ENCODE measurements at regions not wholly inside any gene's neighbourhood (a gene's known extent, or its start where the extent isn't known, plus 50 kb on each side); places are given as distances from the start of the nearest gene placed in this dataset.

GRCh38 chrX:39202641-39203040 lies 401.4 kb downstream of the MID1IP1 start:
- Histone ChIP-seq H3K4me3 (ENCODE audit: low read length) (no peak overlapping the region), H3K9me2 (ENCODE audit: insufficient read depth, low read length) (no peaks in the 10 kb centered on the region), H3K9me3 (ENCODE audit: low read length) (no peaks in the 10 kb centered on the region), H3K79me2 (replicated peaks; ENCODE audit: insufficient read depth, low read length) (no peaks in the 10 kb centered on the region), H3K36me3 (ENCODE audit: insufficient read depth, low read length) (no peaks in the 10 kb centered on the region), H3K9ac (ENCODE audit: low read length) (no peak overlapping the region), H2AFZ (ENCODE audit: low read depth, low read length) (no peak overlapping the region), H3F3A (ENCODE audit: insufficient read depth, low read length, poor library complexity, severe bottlenecking) (no peaks in the 10 kb centered on the region), H3K27me3 (ENCODE audit: insufficient read depth, low read depth, low read length) (no peaks in the 10 kb centered on the region), H4K20me1 (ENCODE audit: insufficient read depth) (no peaks in the 10 kb centered on the region), H3K4me2 (ENCODE audit: low read length) (no peak overlapping the region), H3K27ac (ENCODE audit: low read length) (no peak overlapping the region)
- no peak for TF ChIP-seq EP300 (conservative IDR thresholded peaks at IDR 0.05; ENCODE audit: poor library complexity, severe bottlenecking)
- TF ChIP-seq RAD21 (conservative IDR thresholded peaks at IDR 0.05): no peak
- no peak for TF ChIP-seq POLR2AphosphoS5 (IDR thresholded peaks at IDR 0.05)
- TF ChIP-seq CTCF (IDR thresholded peaks at IDR 0.05; ENCODE audit: poor library complexity, severe bottlenecking): no peak

GRCh38 chrX:39203427-39203826 lies 402.2 kb downstream of the MID1IP1 start:
- no peaks in the 10 kb centered on the region for H3K79me2 ChIP-seq (replicated peaks; ENCODE audit: insufficient read depth, low read length)
- TF ChIP-seq EZH2 (IDR thresholded peaks at IDR 0.05; ENCODE audit: borderline replicate concordance, insufficient read depth, low read length, poor library complexity, severe bottlenecking) (no peak), CTCF (IDR thresholded peaks at IDR 0.05; ENCODE audit: poor library complexity, severe bottlenecking) (no peak), POLR2AphosphoS5 (IDR thresholded peaks at IDR 0.05) (no peak), EP300 (conservative IDR thresholded peaks at IDR 0.05; ENCODE audit: poor library complexity, severe bottlenecking) (no peak), SMC3 (conservative IDR thresholded peaks at IDR 0.05; ENCODE audit: poor library complexity) (no peak), MXI1 (conservative IDR thresholded peaks at IDR 0.05; ENCODE audit: poor library complexity, severe bottlenecking) (no peak), REST (IDR thresholded peaks at IDR 0.05; ENCODE audit: borderline replicate concordance) (no peak), RAD21 (conservative IDR thresholded peaks at IDR 0.05) (no peak), TAF1 (IDR thresholded peaks at IDR 0.05; ENCODE audit: low read depth) (no peak)
- H3F3A ChIP-seq (ENCODE audit: insufficient read depth, low read length, poor library complexity, severe bottlenecking): no peaks in the 10 kb centered on the region
- no peaks in the 10 kb centered on the region for H3K27me3 ChIP-seq (ENCODE audit: insufficient read depth, low read depth, low read length)
- no peak overlapping the region for H3K4me2 ChIP-seq (ENCODE audit: low read length)
- H3K9me3 ChIP-seq (ENCODE audit: low read length): no peaks in the 10 kb centered on the region
- no peak overlapping the region for H3K27ac ChIP-seq (ENCODE audit: low read length)
- H4K20me1 ChIP-seq (ENCODE audit: insufficient read depth): no peaks in the 10 kb centered on the region
- no peaks in the 10 kb centered on the region for H3K36me3 ChIP-seq (ENCODE audit: insufficient read depth, low read length)
- no peak overlapping the region for H3K9ac ChIP-seq (ENCODE audit: low read length)
- H3K9me2 ChIP-seq (ENCODE audit: insufficient read depth, low read length): no peaks in the 10 kb centered on the region
- H2AFZ ChIP-seq (ENCODE audit: low read depth, low read length): no peak overlapping the region
- H3K4me3 ChIP-seq (ENCODE audit: low read length): no peak overlapping the region
